Glutamatergic neuron (in vitro differentiated cells): ENCODE measurements at regions not wholly inside any gene's neighbourhood (a gene's known extent, or its start where the extent isn't known, plus 50 kb on each side); places are given as distances from the start of the nearest gene placed in this dataset.

ENCODE experiments used
- DNase-seq: peaks from one replicate; pipeline ENCODE4 v3.0.0; 2022
- H3K27ac Mint-ChIP-seq: one replicate; pipeline ENCODE4 v1.8.0; 2020; ENCODE audit warnings: mild to moderate bottlenecking, mixed read lengths, inconsistent platforms; ENCODE audit not compliant: unreplicated experiment
- H3K27me3 Mint-ChIP-seq: one replicate; pipeline ENCODE4 v1.8.0; 2020; ENCODE audit warnings: mild to moderate bottlenecking, moderate library complexity, mixed read lengths, inconsistent platforms; ENCODE audit not compliant: unreplicated experiment
- H3K36me3 Mint-ChIP-seq: one replicate; pipeline ENCODE4 v1.8.0; 2020; ENCODE audit warnings: mild to moderate bottlenecking, mixed read lengths, inconsistent platforms; ENCODE audit not compliant: unreplicated experiment
- H3K4me1 Mint-ChIP-seq: one replicate; pipeline ENCODE4 v1.8.0; 2020; ENCODE audit warnings: mild to moderate bottlenecking, low read depth, mixed read lengths, inconsistent platforms; ENCODE audit not compliant: unreplicated experiment
- H3K4me3 Mint-ChIP-seq: one replicate; pipeline ENCODE4 v1.8.0; 2020; ENCODE audit warnings: mild to moderate bottlenecking, mixed read lengths, inconsistent platforms; ENCODE audit not compliant: unreplicated experiment
- H3K9me3 Mint-ChIP-seq: one replicate; pipeline ENCODE4 v1.8.0; 2020; ENCODE audit warnings: mild to moderate bottlenecking, moderate library complexity, mixed read lengths, inconsistent platforms; ENCODE audit not compliant: unreplicated experiment
- TF ChIP-seq, protein P1 (sequence below): fragments of 200-600 bp; sonication (generic); IDR thresholded peaks from one replicate; pipeline ENCODE4 v1.5.0; 2021; ENCODE audit not compliant: partially characterized antibody, unreplicated experiment

DNA sequence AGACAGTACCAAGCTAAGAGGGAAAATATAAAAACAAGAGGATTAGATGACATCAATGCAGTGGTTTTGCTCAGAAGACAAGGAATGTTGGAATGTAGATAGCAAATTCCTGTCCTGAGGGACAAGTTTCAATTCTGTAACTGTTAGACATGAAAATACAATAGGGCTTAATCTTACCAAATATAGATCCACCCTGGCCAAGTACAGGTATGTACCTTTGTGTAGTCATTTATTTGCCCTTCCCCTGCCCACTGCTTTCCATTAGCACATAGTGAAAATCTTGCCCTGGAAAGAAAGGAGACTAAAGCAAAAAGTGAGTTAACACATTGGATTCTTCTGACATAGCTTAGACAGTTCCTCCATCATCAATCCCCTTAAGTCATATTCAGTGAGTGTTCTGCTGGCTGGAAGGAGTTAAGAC is 389.0 kb upstream of the THBS1 start:
- no peak overlapping the region for H3K27ac Mint-ChIP-seq
- no peak overlapping the region for H3K4me3 Mint-ChIP-seq
- no peak for DNase-seq
- H3K9me3 Mint-ChIP-seq, result no peaks in the 10 kb centered on the region
- TF ChIP-seq, protein P1, sequence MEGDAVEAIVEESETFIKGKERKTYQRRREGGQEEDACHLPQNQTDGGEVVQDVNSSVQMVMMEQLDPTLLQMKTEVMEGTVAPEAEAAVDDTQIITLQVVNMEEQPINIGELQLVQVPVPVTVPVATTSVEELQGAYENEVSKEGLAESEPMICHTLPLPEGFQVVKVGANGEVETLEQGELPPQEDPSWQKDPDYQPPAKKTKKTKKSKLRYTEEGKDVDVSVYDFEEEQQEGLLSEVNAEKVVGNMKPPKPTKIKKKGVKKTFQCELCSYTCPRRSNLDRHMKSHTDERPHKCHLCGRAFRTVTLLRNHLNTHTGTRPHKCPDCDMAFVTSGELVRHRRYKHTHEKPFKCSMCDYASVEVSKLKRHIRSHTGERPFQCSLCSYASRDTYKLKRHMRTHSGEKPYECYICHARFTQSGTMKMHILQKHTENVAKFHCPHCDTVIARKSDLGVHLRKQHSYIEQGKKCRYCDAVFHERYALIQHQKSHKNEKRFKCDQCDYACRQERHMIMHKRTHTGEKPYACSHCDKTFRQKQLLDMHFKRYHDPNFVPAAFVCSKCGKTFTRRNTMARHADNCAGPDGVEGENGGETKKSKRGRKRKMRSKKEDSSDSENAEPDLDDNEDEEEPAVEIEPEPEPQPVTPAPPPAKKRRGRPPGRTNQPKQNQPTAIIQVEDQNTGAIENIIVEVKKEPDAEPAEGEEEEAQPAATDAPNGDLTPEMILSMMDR, result no peak
- H3K27me3 Mint-ChIP-seq, result no peaks in the 10 kb centered on the region
- H3K36me3 Mint-ChIP-seq, result no peaks in the 10 kb centered on the region
- H3K4me1 Mint-ChIP-seq, result no peaks in the 10 kb centered on the region

DNA sequence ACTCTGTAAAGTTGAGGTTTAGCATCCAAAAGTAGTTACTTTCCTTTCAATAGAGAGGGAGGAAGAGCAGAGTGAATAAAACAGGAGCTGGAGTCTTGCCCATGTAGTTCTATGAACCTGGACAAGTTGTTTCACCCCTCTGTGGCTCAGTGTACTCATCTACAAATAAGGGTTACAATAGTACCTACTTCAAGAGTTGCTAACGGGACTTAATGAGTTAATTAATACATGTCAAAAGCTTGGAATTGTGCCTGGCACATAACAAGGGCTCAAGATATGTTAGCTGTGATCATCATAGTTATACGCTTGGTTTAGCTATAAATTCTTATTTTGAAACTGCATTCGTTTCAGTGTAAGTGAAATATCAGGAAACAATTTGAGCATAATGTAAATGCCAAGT is 388.5 kb upstream of the THBS1 start:
- Mint-ChIP-seq H3K27ac (no peak overlapping the region), H3K36me3 (no peaks in the 10 kb centered on the region), H3K4me1 (no peaks in the 10 kb centered on the region), H3K9me3 (no peaks in the 10 kb centered on the region), H3K27me3 (no peaks in the 10 kb centered on the region), H3K4me3 (no peak overlapping the region)
- DNase-seq, result no peak
- TF ChIP-seq, protein P1, result no peak

DNA sequence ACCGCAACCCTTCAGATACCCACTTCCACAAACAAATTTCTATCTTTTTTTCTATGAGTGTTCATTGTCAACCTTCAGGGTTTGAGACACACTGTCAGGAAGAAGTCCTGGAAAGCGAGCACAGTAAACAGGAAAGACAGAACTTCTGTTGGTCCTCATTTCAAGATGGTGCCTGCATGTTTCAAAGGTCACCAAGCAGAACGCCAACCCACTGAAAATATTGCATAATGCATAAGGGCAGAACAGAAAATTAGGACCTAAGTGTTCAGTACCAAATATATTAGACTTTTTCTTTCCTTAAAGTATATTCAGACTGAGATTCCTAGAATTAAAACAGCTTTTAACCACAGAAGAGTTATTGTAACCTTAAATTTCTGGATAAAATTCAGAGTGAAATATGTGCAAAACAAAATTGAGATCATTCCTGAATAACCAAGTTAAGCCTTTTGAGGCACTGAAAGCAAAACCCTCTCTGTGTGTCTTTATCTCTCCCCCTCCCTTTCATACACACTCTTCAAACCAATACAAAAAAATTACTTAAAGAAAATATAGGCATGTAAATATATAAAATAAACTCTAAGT is 387.8 kb upstream of the THBS1 start:
- Mint-ChIP-seq H3K36me3 (no peaks in the 10 kb centered on the region), H3K9me3 (no peaks in the 10 kb centered on the region), H3K27me3 (no peaks in the 10 kb centered on the region), H3K27ac (no peak overlapping the region), H3K4me3 (no peak overlapping the region), H3K4me1 (no peaks in the 10 kb centered on the region)
- TF ChIP-seq, protein P1, result no peak
- DNase-seq, result no peak

DNA sequence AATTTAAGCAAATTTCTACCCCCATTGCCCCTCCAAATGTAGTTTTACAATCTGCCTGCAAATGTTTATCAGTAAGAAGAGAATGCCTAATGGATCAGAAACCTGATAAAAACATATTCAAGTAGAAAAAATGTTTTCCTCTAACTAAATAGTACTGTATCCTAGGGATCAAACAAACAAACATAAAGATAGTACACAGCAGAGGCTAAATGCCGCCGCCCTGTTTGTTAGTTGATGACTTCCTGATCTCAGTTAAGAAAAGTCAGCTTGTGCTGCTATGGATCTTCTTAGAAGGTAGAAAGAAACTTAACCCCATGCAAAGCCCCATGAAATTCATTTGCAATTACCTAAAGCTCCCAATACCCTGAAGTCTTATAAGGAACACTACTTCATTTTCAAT is 387.3 kb upstream of the THBS1 start:
- H3K4me1 Mint-ChIP-seq, result no peaks in the 10 kb centered on the region
- no peaks in the 10 kb centered on the region for H3K27me3 Mint-ChIP-seq
- TF ChIP-seq, protein P1, result no peak
- H3K36me3 Mint-ChIP-seq, result no peaks in the 10 kb centered on the region
- DNase-seq, result no peak
- no peaks in the 10 kb centered on the region for H3K9me3 Mint-ChIP-seq
- no peak overlapping the region for H3K4me3 Mint-ChIP-seq
- H3K27ac Mint-ChIP-seq, result no peak overlapping the region

DNA sequence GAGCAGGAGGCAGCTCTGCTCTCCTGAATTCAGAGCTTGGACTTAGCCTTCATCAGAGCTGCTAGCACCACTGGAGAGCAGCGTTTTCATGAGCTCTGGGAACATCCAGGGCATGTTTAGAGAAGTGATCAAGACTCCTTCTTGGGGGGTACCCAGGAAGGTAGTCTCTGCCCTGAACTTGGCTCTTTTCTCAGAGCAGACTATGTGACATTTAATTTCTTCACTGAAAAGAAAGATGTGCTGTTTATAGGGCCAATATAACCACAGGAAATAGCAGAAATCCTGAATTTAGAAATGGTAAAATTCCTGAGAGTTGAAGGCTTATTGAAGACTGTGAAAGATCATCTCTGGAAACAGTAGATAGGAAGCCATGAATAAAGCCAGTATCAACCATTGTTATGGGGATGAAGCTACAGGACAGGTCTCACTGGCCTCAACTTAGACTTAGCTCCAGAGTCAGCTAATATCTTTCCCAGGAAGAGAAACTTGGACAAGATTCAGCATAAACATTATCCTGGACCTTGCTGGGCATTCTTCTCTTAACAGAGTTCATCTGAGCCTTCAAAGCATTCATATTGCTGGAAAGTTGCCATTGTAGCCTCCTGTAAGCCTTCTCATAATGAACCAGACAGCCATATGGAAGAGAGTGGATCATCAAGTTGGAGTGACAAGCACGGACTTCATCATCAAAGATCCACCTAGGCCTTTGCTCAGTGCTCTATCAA is 386.6 kb upstream of the THBS1 start:
- no peak overlapping the region for H3K27ac Mint-ChIP-seq
- H3K4me3 Mint-ChIP-seq, result no peak overlapping the region
- no peaks in the 10 kb centered on the region for H3K4me1 Mint-ChIP-seq
- no peaks in the 10 kb centered on the region for H3K9me3 Mint-ChIP-seq
- TF ChIP-seq, protein P1, result no peak
- no peaks in the 10 kb centered on the region for H3K27me3 Mint-ChIP-seq
- no peak for DNase-seq
- no peaks in the 10 kb centered on the region for H3K36me3 Mint-ChIP-seq
